HepG2 (cell line): ENCODE measurements at regions not wholly inside any gene's neighbourhood (a gene's known extent, or its start where the extent isn't known, plus 50 kb on each side); places are given as distances from the start of the nearest gene placed in this dataset.

Experiments
- ATAC-seq: fragments of 200-7000 bp; cut with Tn5 transposase; 3 replicates; pipeline ENCODE4 v1.9.1; 2020; ENCODE audit warnings: mild to moderate bottlenecking, moderate library complexity
- BruUV-seq: library from RNA; stranded (reverse); fragments of 400-500 nt; replicated peaks from 2 replicates; lab custom pipeline; 2021; lab: Mats Ljungman, UMichigan
- CTCF ChIA-PET: fragments of 300-600 bp; formaldehyde crosslinking; extraction: SDS; loops from one replicate; lab custom pipeline; 2021; ENCODE audit warnings: low total read pairs, inconsistent platforms, low intra/inter-chr PET ratio; lab: Yijun Ruan, JAX
- POLR2A ChIA-PET: fragments of 350-600 bp; sonication (Branson Sonifier 250); formaldehyde crosslinking; loops from one replicate; lab custom pipeline; 2020; ENCODE audit warnings: antibody characterized with exemption, inconsistent platforms; lab: Yijun Ruan, JAX
- DNase-seq: peaks from one replicate; pipeline ENCODE4 v3.0.0-alpha.2; 2015; ENCODE audit warnings: low spot score
- FAIRE-seq: peaks from 3 replicates; lab custom pipeline; 2011; peaks lifted over from hg19 to GRCh38; lab: Jason Lieb, UNC
- H2AFZ ChIP-seq: one replicate; pipeline ENCODE4 v1.6.1; 2011; ENCODE audit warnings: low read length, inconsistent platforms
- H3K27ac ChIP-seq: fragments of 300-600 bp; 3 replicates; pipeline ENCODE4 v1.8.0; 2011; ENCODE audit warnings: mixed run types, mild to moderate bottlenecking, mixed read lengths, low read length, inconsistent platforms; ENCODE audit not compliant: insufficient read depth; ENCODE audit errors: extremely low read length
- H3K27me3 ChIP-seq, 2 experiments: fragments of 200-600 bp in 1 of 2; 2 replicates in 1 of 2; 3 replicates in 1 of 2; pipeline versions ENCODE4 v1.6.0 to v1.8.0; 2011; ENCODE audit warnings: low read length in 2 of 2, mild to moderate bottlenecking in 2 of 2, moderate library complexity in 2 of 2, inconsistent platforms in 1 of 2; ENCODE audit not compliant: insufficient read depth in 2 of 2, control insufficient read depth in 1 of 2
- H3K36me3 ChIP-seq, 2 experiments: fragments of 200-600 bp in 1 of 2; replicated peaks in 1 of 2; 2 replicates in 1 of 2; 3 replicates in 1 of 2; pipeline versions ENCODE4 v1.5.1 to v1.8.0; 2011; ENCODE audit warnings: low read length in 2 of 2, inconsistent platforms in 1 of 2; ENCODE audit not compliant: insufficient read depth in 2 of 2, control insufficient read depth in 1 of 2
- H3K4me1 ChIP-seq: 2 replicates; pipeline ENCODE4 v1.5.1; 2012; ENCODE audit warnings: low read length, inconsistent platforms; ENCODE audit not compliant: insufficient read depth
- H3K4me2 ChIP-seq: 2 replicates; pipeline ENCODE4 v1.6.0; 2011; ENCODE audit warnings: low read depth, low read length, inconsistent platforms
- H3K4me3 ChIP-seq, 3 experiments: fragments of 200-600 bp in 1 of 3; sonication (generic), shearing (Covaris generic) in 1 of 3; replicated peaks in 1 of 3; 2 replicates each; pipeline ENCODE4 v1.5.1; 2011 to 2016; ENCODE audit warnings: low read length in 3 of 3, inconsistent platforms in 2 of 3, low read depth in 2 of 3, mild to moderate bottlenecking in 2 of 3, control low read depth in 1 of 3, mixed read lengths in 1 of 3; ENCODE audit not compliant: insufficient read depth in 1 of 3
- H3K79me2 ChIP-seq: one replicate; pipeline ENCODE4 v1.6.1; 2011; ENCODE audit warnings: low read length, inconsistent platforms; ENCODE audit not compliant: insufficient read depth
- H3K9ac ChIP-seq: 2 replicates; pipeline ENCODE4 v1.6.0; 2011; ENCODE audit warnings: mild to moderate bottlenecking, low read depth, low read length, inconsistent platforms; ENCODE audit not compliant: insufficient read depth
- H3K9me3 ChIP-seq: 2 replicates; pipeline ENCODE4 v1.5.1; 2012; ENCODE audit warnings: mild to moderate bottlenecking, low read length
- H4K20me1 ChIP-seq: 2 replicates; pipeline ENCODE4 v1.6.0; 2011; ENCODE audit warnings: inconsistent platforms, mild to moderate bottlenecking, low read length, moderate library complexity; ENCODE audit not compliant: insufficient read depth
- DBP ChIP-seq: sonication (generic); formaldehyde crosslinking; IDR thresholded peaks from 2 replicates; pipeline ENCODE4 v1.4.0; 2020; ENCODE audit warnings: missing genetic modification reagents; ENCODE audit errors: not compliant biosample characterization
- ETV6 ChIP-seq: sonication (generic); formaldehyde crosslinking; conservative IDR thresholded peaks from 2 replicates; pipeline ENCODE4 v1.4.0; 2020; ENCODE audit warnings: missing genetic modification reagents
- GATAD1 ChIP-seq: IDR thresholded peaks from 2 replicates; pipeline ENCODE4 v1.6.1; 2016; ENCODE audit warnings: missing genetic modification reagents, missing compliant biosample characterization
- NFE2 ChIP-seq: sonication (generic); formaldehyde crosslinking; IDR thresholded peaks from 2 replicates; pipeline ENCODE4 v1.4.0; 2020; ENCODE audit warnings: missing genetic modification reagents
- POLR2G ChIP-seq: fragments of 200-400 bp; formaldehyde crosslinking; IDR thresholded peaks from 2 replicates; pipeline ENCODE4 v1.6.1; 2018; ENCODE audit warnings: mild to moderate bottlenecking, low read depth, low read length, moderate library complexity
- SIN3B ChIP-seq: fragments of 150-350 bp; IDR thresholded peaks from 2 replicates; pipeline ENCODE4 v1.6.1; 2014; ENCODE audit warnings: low read length
- SMAD9 ChIP-seq: sonication (generic); formaldehyde crosslinking; IDR thresholded peaks from 2 replicates; pipeline ENCODE4 v1.5.1; 2020; ENCODE audit warnings: mild to moderate bottlenecking, missing genetic modification reagents
- SSRP1 ChIP-seq: IDR thresholded peaks from 2 replicates; pipeline ENCODE4 v1.6.1; 2016; ENCODE audit warnings: control low read depth
- THYN1 ChIP-seq: sonication (generic); formaldehyde crosslinking; IDR thresholded peaks from 2 replicates; pipeline ENCODE4 v1.8.1; 2023; ENCODE audit warnings: low read depth, mild to moderate bottlenecking, moderate library complexity, missing genetic modification reagents, borderline replicate concordance
- ZFP36L2 ChIP-seq: sonication (generic); formaldehyde crosslinking; IDR thresholded peaks from 2 replicates; pipeline ENCODE4 v1.4.0; 2020; ENCODE audit warnings: missing genetic modification reagents
- ZNF138 ChIP-seq: sonication (generic); formaldehyde crosslinking; IDR thresholded peaks from 2 replicates; pipeline ENCODE4 v1.5.0; 2020; ENCODE audit warnings: mild to moderate bottlenecking, low read depth, missing genetic modification reagents
- ZNF275 ChIP-seq: sonication (generic); formaldehyde crosslinking; IDR thresholded peaks from 2 replicates; pipeline ENCODE4 v1.8.0; 2022; ENCODE audit warnings: missing genetic modification reagents, mild to moderate bottlenecking, inconsistent platforms, borderline replicate concordance
- ZNF430 ChIP-seq: sonication (generic); formaldehyde crosslinking; IDR thresholded peaks from 2 replicates; pipeline ENCODE4 v1.9.0; 2021; ENCODE audit warnings: mild to moderate bottlenecking, missing genetic modification reagents
- ZNF543 ChIP-seq: sonication (generic); formaldehyde crosslinking; IDR thresholded peaks from 2 replicates; pipeline ENCODE4 v1.4.0; 2020; ENCODE audit warnings: mild to moderate bottlenecking, missing genetic modification reagents
- ZNF768 ChIP-seq: sonication (generic); formaldehyde crosslinking; IDR thresholded peaks from 2 replicates; pipeline ENCODE4 v1.4.0; 2020; ENCODE audit warnings: missing genetic modification reagents
- ZNF816 ChIP-seq: sonication (generic); formaldehyde crosslinking; IDR thresholded peaks from 2 replicates; pipeline ENCODE4 v1.8.0; 2022; ENCODE audit warnings: missing genetic modification reagents, mild to moderate bottlenecking, borderline replicate concordance
- WGBS: methylation state at CpG from one replicate; pipeline ENCODE4 v1.1.6; 2017; ENCODE audit warnings: low lambda C conversion rate; 5-methylcytosine and 5-hydroxymethylcytosine counted together
- in situ Hi-C: cut with HindIII; loops from 2 replicates; pipeline ENCODE4 v1.10.0; 2017; ENCODE audit warnings: low pct_unique_long_range_greater_than_20kb; ENCODE audit not compliant: extremely low pct_ligation_motif_present
- intact Hi-C: fragments of 100-400 bp; cut with micrococcal nuclease; formaldehyde crosslinking; loops from one replicate; pipeline ENCODE4 v1.10.0; 2022; ENCODE audit not compliant: unreplicated experiment
- TF ChIP-seq, protein P1 (sequence below), 2 experiments: fragments of 450-650 bp in 1 of 2; sonication (generic) in 1 of 2; formaldehyde crosslinking; IDR thresholded peaks; 2 replicates each; pipeline versions ENCODE4 v1.5.0 to v1.8.0; 2020 to 2022; ENCODE audit warnings: mild to moderate bottlenecking in 1 of 2, missing genetic modification reagents in 1 of 2
- TF ChIP-seq, protein P2 (sequence below): sonication (generic); formaldehyde crosslinking; IDR thresholded peaks from 2 replicates; pipeline ENCODE4 v1.5.0; 2020; ENCODE audit warnings: missing genetic modification reagents, mild to moderate bottlenecking, borderline replicate concordance

DNA sequence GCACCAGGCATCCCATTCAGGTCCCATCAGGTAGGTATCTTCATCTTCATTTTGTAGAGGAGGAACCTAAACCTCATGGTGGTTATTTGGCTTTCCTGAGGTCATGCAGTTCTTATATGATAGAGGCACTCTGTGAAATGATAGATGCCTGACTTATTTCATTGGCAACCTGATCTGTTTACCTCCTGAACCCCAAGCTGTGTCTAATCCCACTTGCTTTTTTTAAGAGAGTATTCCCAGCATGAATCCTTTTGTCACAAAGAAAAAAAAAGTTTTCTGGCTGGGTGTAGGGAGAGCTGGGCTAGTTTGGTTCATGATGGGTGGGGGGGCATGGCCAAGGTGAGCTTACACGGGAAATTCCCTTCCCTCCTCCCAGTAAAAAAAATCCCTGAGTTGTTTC is 154.2 kb downstream of the TENT5C start:
- POLR2A ChIA-PET = interaction anchor here (0.6 kb wide), 1 partner anchor 127 kb away, joined by 3 read pairs; no protein-coding TSS in a partner anchor
- H4K20me1 ChIP-seq = no peaks in the 10 kb centered on the region
- H3K9ac ChIP-seq = no peak overlapping the region
- CTCF ChIA-PET = no interaction called here
- peaks cover 12% of the 10 kb centered on the region for H3K4me1 ChIP-seq
- 0% methylated on average over 1 of the region's 1 CpG for WGBS
- no peaks in the 10 kb centered on the region for H3K9me3 ChIP-seq
- BruUV-seq = no TSS peak
- no peak for DNase-seq
- H3K4me2 ChIP-seq = no peak overlapping the region
- in situ Hi-C loops = no loop called here
- H3K4me3 ChIP-seq = no peak overlapping the region
- H3K27me3 ChIP-seq = peaks cover 5 to 18% of the 10 kb centered on the region in 2 experiments; a peak in 3 of 5 replicates
- no peak overlapping the region for H2AFZ ChIP-seq
- no peak overlapping the region for H3K27ac ChIP-seq
- TF ChIP-seq DBP (CRISPR knock-in tag) (no peak), ZNF543 (CRISPR knock-in tag) (no peak), ZNF138 (CRISPR knock-in tag) (no peak), ZNF768 (CRISPR knock-in tag) (no peak), POLR2G (no peak), ETV6 (CRISPR knock-in tag) (no peak), NFE2 (CRISPR knock-in tag) (no peak), ZFP36L2 (CRISPR knock-in tag) (no peak), SMAD9 (CRISPR knock-in tag) (no peak), ZNF430 (CRISPR knock-in tag) (no peak), SIN3B (no peak), THYN1 (CRISPR knock-in tag) (no peak), ZNF816 (no peak), ZNF275 (CRISPR knock-in tag) (no peak), GATAD1 (CRISPR knock-in tag) (no peak), SSRP1 (CRISPR knock-in tag) (no peak)
- TF ChIP-seq, protein P1, sequence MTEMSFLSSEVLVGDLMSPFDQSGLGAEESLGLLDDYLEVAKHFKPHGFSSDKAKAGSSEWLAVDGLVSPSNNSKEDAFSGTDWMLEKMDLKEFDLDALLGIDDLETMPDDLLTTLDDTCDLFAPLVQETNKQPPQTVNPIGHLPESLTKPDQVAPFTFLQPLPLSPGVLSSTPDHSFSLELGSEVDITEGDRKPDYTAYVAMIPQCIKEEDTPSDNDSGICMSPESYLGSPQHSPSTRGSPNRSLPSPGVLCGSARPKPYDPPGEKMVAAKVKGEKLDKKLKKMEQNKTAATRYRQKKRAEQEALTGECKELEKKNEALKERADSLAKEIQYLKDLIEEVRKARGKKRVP (CRISPR knock-in tag; IDR thresholded peaks at IDR 0.05) = no peak
- TF ChIP-seq, protein P2, sequence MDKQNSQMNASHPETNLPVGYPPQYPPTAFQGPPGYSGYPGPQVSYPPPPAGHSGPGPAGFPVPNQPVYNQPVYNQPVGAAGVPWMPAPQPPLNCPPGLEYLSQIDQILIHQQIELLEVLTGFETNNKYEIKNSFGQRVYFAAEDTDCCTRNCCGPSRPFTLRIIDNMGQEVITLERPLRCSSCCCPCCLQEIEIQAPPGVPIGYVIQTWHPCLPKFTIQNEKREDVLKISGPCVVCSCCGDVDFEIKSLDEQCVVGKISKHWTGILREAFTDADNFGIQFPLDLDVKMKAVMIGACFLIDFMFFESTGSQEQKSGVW (CRISPR knock-in tag) = no peak
- TF ChIP-seq, all 625 proteins: peak for 0
- no peak for ATAC-seq
- no peak for FAIRE-seq
- intact Hi-C loops = no loop called here
- H3K36me3 ChIP-seq = no peaks in the 10 kb centered on the region
- no peaks in the 10 kb centered on the region for H3K79me2 ChIP-seq
